ENCODE measurements at regions not wholly inside any gene's neighbourhood (a gene's known extent, or its start where the extent isn't known, plus 50 kb on each side); places are given as distances from the start of the nearest gene placed in this dataset.
A peak's percentile ranks its signal among the peaks of the same experiment; 100 is the strongest.

DNA sequence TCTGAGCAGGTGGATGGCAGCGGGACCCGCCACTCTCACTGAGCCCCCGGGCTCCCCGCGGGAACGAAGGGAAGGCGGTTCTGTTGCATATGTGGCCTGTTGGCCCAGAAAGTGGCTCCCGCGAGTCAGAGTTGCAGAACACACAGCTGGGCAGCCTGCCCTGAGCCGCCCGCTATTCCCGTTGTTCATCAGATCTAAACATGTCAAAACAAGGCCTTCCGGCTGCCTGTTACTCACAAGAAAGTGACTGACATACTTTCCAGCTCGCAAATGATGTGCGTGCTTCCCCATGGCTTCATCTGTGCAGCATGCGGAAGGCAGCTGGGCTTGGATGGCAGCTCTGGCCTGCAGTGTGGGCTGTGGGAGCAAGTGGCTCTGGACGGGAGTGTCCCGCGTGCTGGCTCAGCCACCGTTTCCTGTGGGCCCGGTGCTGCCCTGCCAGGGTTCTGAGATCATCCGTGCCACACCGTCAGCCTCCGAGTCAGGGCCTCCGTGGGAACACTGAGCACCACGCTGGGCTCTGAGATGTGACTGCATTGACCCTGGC lies 227.3 kb downstream of the ERMARD start:
- H3K4me3 Mint-ChIP-seq (ENCODE audit: low read depth) = no peak overlapping the region
- no peak for TF ChIP-seq CTCF (IDR thresholded peaks at IDR 0.05; ENCODE audit: unreplicated experiment)
- H3K27me3 Mint-ChIP-seq = peaks cover 38% of the 10 kb centered on the region
- H3K9me3 Mint-ChIP-seq (ENCODE audit: low read depth) = no peaks in the 10 kb centered on the region
- H3K4me1 Mint-ChIP-seq (ENCODE audit: low read depth) = peaks cover 6% of the 10 kb centered on the region
- DNase-seq (ENCODE audit: low spot score, unreplicated experiment) = no peak
- H3K27ac Mint-ChIP-seq = peak overlapping the region; percentile 60
- H3K36me3 Mint-ChIP-seq (ENCODE audit: insufficient read depth) = no peaks in the 10 kb centered on the region

DNA sequence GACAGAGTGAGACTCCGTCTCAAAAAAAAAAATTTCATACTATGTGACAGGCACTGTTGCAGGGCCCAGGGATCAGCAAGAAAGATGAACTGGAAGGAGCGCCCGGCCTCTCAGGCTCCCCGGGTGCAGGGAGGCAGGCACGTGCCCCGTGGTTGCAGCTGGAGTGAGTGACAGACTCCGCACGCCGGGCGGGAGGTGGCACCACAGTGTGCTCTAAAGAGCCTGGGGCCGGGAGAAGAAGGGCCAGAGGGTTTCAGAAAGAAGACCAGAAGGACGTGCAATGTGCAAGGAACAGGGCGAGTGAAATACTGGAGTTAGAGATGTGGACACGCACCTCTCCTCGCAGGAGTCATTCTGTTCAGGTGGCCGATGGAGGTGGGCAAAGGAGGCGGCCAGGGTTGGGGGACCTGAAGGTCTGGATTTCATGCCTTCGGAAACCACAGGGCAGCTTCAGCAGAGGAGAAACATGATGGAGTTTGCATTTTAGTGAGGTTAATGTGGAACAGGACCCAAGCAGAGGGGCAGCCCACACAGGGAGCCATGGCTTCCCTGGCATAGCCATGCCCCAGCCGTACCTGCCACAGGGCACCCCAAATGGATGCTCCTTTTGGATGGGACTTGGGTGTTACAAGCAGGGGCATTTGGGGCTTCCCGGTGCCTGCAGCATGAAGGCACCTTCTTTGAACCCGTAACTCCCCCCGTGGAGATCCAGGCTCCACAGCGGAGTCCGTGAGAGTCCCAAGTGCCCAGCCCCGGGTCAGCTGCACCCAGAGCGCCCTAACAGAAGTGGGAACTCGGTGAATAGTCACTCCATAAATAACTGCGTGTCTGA lies 226.2 kb downstream of the ERMARD start:
- Mint-ChIP-seq H3K4me1 (ENCODE audit: low read depth) (peaks cover 6% of the 10 kb centered on the region), H3K36me3 (ENCODE audit: insufficient read depth) (no peaks in the 10 kb centered on the region), H3K27me3 (peaks cover 39% of the 10 kb centered on the region), H3K27ac (no peak overlapping the region), H3K9me3 (ENCODE audit: low read depth) (no peaks in the 10 kb centered on the region), H3K4me3 (ENCODE audit: low read depth) (no peak overlapping the region)
- DNase-seq (ENCODE audit: low spot score, unreplicated experiment) = no peak
- no peak for TF ChIP-seq CTCF (IDR thresholded peaks at IDR 0.05; ENCODE audit: unreplicated experiment)

DNA sequence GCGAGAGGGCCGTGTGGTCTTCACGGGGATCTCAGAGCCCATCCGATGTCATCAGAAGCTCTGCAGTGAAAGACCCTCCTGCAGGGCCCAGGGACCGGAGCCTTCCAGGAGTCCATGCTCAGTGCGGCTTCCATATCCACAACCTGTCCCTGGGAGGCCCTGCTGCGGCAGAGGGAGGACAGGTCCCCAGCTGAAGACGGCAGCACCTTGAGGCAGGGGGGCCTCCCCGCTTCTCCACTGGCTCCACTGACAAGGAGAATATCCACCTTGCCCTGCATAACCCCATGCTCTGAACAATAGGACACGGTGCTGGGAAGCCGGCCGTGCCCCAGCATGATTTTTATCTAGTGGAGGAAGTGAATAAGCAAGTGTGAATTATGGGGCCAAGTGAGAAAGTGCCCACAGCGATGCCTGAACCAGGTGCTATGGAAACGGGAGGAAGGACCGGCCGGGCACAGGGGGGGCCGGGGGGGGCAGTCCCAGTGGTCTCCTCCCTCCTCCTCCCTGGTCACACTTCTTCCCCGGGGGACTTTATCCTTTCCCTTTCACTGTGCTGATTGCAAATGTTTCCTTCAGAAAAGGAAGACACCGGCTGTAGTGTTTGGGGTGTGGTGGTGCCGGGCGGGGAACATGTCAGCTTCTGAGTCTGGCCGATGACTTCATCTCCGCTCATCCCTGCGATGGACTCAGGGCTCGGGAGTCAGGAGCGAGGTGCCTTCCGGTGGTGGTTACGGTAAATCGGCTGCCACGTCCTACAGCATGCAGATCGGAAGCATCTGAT lies 225.1 kb downstream of the ERMARD start:
- Mint-ChIP-seq H3K27ac (no peak overlapping the region), H3K4me3 (ENCODE audit: low read depth) (no peak overlapping the region), H3K9me3 (ENCODE audit: low read depth) (no peaks in the 10 kb centered on the region), H3K27me3 (peaks cover 40% of the 10 kb centered on the region), H3K4me1 (ENCODE audit: low read depth) (peaks cover 6% of the 10 kb centered on the region), H3K36me3 (ENCODE audit: insufficient read depth) (no peaks in the 10 kb centered on the region)
- TF ChIP-seq CTCF (IDR thresholded peaks at IDR 0.05; ENCODE audit: unreplicated experiment) = no peak
- no peak for DNase-seq (ENCODE audit: low spot score, unreplicated experiment)

DNA sequence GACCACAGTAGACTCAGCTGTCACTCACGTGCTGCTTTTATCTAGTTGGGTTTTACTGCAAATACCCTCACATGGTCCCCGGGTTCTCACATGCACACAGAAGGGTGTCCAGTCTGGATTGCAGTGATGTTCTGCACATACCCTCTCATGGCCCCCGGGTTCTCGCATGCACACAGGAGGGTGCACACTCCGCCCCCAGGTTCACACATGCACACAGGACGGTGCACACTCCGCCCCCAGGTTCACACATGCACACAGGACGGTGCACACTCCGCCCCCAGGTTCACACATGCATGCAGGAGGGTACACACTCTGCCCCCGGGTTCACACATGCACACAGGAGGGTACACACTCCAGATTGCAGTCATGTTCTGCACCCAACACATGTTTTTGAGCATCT lies 224.3 kb downstream of the ERMARD start:
- peaks cover 6% of the 10 kb centered on the region for H3K4me1 Mint-ChIP-seq (ENCODE audit: low read depth)
- H3K27ac Mint-ChIP-seq = no peak overlapping the region
- no peak overlapping the region for H3K4me3 Mint-ChIP-seq (ENCODE audit: low read depth)
- no peak for DNase-seq (ENCODE audit: low spot score, unreplicated experiment)
- no peaks in the 10 kb centered on the region for H3K9me3 Mint-ChIP-seq (ENCODE audit: low read depth)
- no peaks in the 10 kb centered on the region for H3K36me3 Mint-ChIP-seq (ENCODE audit: insufficient read depth)
- H3K27me3 Mint-ChIP-seq = peaks cover 35% of the 10 kb centered on the region
- no peak for TF ChIP-seq CTCF (IDR thresholded peaks at IDR 0.05; ENCODE audit: unreplicated experiment)

GRCh38 chr6:169975286-169975685 lies 223.9 kb downstream of the ERMARD start:
- no peak for TF ChIP-seq CTCF (IDR thresholded peaks at IDR 0.05; ENCODE audit: unreplicated experiment)
- H3K36me3 Mint-ChIP-seq (ENCODE audit: insufficient read depth) = no peaks in the 10 kb centered on the region
- H3K4me3 Mint-ChIP-seq (ENCODE audit: low read depth) = no peak overlapping the region
- H3K4me1 Mint-ChIP-seq (ENCODE audit: low read depth) = peaks cover 5% of the 10 kb centered on the region
- H3K9me3 Mint-ChIP-seq (ENCODE audit: low read depth) = no peaks in the 10 kb centered on the region
- no peak overlapping the region for H3K27ac Mint-ChIP-seq
- DNase-seq (ENCODE audit: low spot score, unreplicated experiment) = no peak
- peaks cover 31% of the 10 kb centered on the region for H3K27me3 Mint-ChIP-seq
